HEK293T (cell line): ENCODE measurements at regions not wholly inside any gene's neighbourhood (a gene's known extent, or its start where the extent isn't known, plus 50 kb on each side); places are given as distances from the start of the nearest gene placed in this dataset.

Experiments
- BHLHE40 ChIP-seq: fragments of 450-650 bp; IDR thresholded peaks from 2 replicates; pipeline ENCODE4 v1.6.1; 2016; ENCODE audit warnings: mild to moderate bottlenecking, moderate library complexity, borderline replicate concordance
- ELF4 ChIP-seq: fragments of 450-650 bp; IDR thresholded peaks from 2 replicates; pipeline ENCODE4 v1.6.1; 2017; ENCODE audit warnings: antibody characterized with exemption
- FOXK2 ChIP-seq: fragments of 450-650 bp; IDR thresholded peaks from 2 replicates; pipeline ENCODE4 v1.6.1; 2016; ENCODE audit warnings: mild to moderate bottlenecking
- FOXM1 ChIP-seq: fragments of 450-650 bp; IDR thresholded peaks from 2 replicates; pipeline ENCODE4 v1.6.1; 2017; ENCODE audit warnings: mild to moderate bottlenecking, borderline replicate concordance
- SP1 ChIP-seq: fragments of 450-650 bp; IDR thresholded peaks from 2 replicates; pipeline ENCODE4 v1.6.1; 2017
- SUZ12 ChIP-seq: fragments of 450-650 bp; IDR thresholded peaks from 2 replicates; pipeline ENCODE4 v1.6.1; 2016; ENCODE audit warnings: mild to moderate bottlenecking
- ZNF384 ChIP-seq: fragments of 450-650 bp; IDR thresholded peaks from 2 replicates; pipeline ENCODE4 v1.6.1; 2016
- TF ChIP-seq, protein P1 (sequence below): fragments of 450-650 bp; IDR thresholded peaks from 2 replicates; pipeline ENCODE4 v1.6.1; 2016

DNA sequence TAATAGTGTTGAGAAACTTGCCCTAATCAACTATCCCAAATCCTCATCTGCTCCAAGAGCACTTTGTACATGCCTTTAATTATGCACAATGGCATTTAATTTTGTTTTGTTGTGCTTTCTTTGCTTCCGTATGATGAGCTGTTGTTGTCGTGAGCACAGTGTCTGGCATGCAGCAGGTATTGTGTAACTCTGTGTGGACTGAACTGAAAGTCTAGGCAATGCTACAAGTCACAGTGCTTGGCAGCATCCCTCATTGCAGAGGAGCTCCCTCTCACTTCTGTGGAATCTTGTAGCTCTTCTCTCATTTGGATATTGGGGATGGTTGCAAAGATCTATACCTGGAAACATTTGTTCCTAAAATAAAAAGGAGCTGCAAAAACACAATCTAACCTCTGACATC, 502.2 kb upstream of the CA10 start:
- TF ChIP-seq FOXK2 (no peak), BHLHE40 (no peak), ZNF384 (no peak), SP1 (no peak), FOXM1 (no peak), ELF4 (no peak), SUZ12 (no peak)
- TF ChIP-seq, protein P1, sequence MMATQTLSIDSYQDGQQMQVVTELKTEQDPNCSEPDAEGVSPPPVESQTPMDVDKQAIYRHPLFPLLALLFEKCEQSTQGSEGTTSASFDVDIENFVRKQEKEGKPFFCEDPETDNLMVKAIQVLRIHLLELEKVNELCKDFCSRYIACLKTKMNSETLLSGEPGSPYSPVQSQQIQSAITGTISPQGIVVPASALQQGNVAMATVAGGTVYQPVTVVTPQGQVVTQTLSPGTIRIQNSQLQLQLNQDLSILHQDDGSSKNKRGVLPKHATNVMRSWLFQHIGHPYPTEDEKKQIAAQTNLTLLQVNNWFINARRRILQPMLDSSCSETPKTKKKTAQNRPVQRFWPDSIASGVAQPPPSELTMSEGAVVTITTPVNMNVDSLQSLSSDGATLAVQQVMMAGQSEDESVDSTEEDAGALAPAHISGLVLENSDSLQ, result no peak
